MCF 10A (cell line): ENCODE measurements at regions not wholly inside any gene's neighbourhood (a gene's known extent, or its start where the extent isn't known, plus 50 kb on each side); places are given as distances from the start of the nearest gene placed in this dataset.
A peak's percentile ranks its signal among the peaks of the same experiment; 100 is the strongest.

Experiments used
- BruUV-seq: library from RNA; stranded (reverse); fragments of 400-500 nt; replicated peaks from 2 replicates; lab custom pipeline; 2021; lab: Mats Ljungman, UMichigan
- CTCF ChIA-PET: fragments of 300-600 bp; sonication (Branson Sonifier 250); formaldehyde crosslinking; extraction: SDS; loops from one replicate; lab custom pipeline; 2021; ENCODE audit warnings: antibody characterized with exemption, inconsistent platforms; lab: Yijun Ruan, JAX
- POLR2A ChIA-PET: fragments of 300-600, 350-650 bp; sonication (Branson Sonifier 250); formaldehyde crosslinking; extraction: SDS; loops from one replicate; lab custom pipeline; 2020; ENCODE audit warnings: antibody characterized with exemption, inconsistent platforms; lab: Yijun Ruan, JAX
- DNase-seq: peaks from one replicate; pipeline ENCODE4 v3.0.0-alpha.2; 2018; ENCODE audit not compliant: unreplicated experiment
- H3K27ac Mint-ChIP-seq: one replicate; pipeline ENCODE4 v1.8.0; 2022; ENCODE audit warnings: mild to moderate bottlenecking, low read depth, mixed read lengths; ENCODE audit not compliant: unreplicated experiment
- H3K27me3 Mint-ChIP-seq: one replicate; pipeline ENCODE4 v1.8.0; 2022; ENCODE audit warnings: mixed read lengths; ENCODE audit not compliant: insufficient read depth, unreplicated experiment
- H3K36me3 Mint-ChIP-seq: one replicate; pipeline ENCODE4 v1.8.0; 2022; ENCODE audit warnings: mild to moderate bottlenecking, moderate library complexity, mixed read lengths; ENCODE audit not compliant: insufficient read depth, unreplicated experiment
- H3K4me1 Mint-ChIP-seq: one replicate; pipeline ENCODE4 v1.8.0; 2022; ENCODE audit warnings: mixed read lengths; ENCODE audit not compliant: insufficient read depth, unreplicated experiment
- H3K4me3 Mint-ChIP-seq: one replicate; pipeline ENCODE4 v1.8.0; 2022; ENCODE audit warnings: mild to moderate bottlenecking, moderate library complexity, mixed read lengths; ENCODE audit not compliant: unreplicated experiment
- H3K9me3 Mint-ChIP-seq: one replicate; pipeline ENCODE4 v1.8.0; 2022; ENCODE audit warnings: mixed read lengths; ENCODE audit not compliant: unreplicated experiment
- CTCF ChIP-seq: fragments of 200-600 bp; IDR thresholded peaks from one replicate; pipeline ENCODE4 v1.8.0; 2022; ENCODE audit warnings: antibody characterized with exemption, mild to moderate bottlenecking; ENCODE audit not compliant: unreplicated experiment
- intact Hi-C: fragments of 100-400 bp; cut with micrococcal nuclease; formaldehyde crosslinking; loops from 2 replicates; pipeline ENCODE4 v1.14.1; 2022

DNA sequence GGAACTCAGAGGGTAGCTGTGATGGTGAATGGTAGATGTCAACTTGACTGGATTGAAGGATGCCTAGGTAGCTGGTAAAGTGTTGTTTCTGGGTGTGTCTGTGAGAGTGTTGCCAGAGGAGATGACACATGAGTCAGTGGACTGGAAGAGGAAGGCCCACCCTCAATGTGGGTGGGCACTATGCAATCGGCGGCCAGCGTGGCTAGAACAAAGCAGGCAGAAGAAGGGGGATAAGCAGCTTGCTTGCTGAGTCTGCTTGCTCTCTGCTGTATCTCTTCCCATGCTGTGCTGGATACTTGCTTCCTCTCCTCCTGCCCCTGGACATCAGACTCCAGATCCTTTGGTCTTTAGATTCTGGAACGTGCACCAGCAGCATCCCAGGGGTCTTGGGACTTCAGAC lies 128.1 kb downstream of the AIPL1 start:
- peaks cover 63% of the 10 kb centered on the region for H3K27me3 Mint-ChIP-seq
- no peaks in the 10 kb centered on the region for H3K36me3 Mint-ChIP-seq
- intact Hi-C loops, result no loop called here
- H3K4me1 Mint-ChIP-seq, result peaks cover 5% of the 10 kb centered on the region
- no peak for TF ChIP-seq CTCF
- no peak for DNase-seq
- H3K9me3 Mint-ChIP-seq, result no peaks in the 10 kb centered on the region
- CTCF ChIA-PET, result no interaction called here
- BruUV-seq, result no TSS peak
- no peak overlapping the region for H3K27ac Mint-ChIP-seq
- H3K4me3 Mint-ChIP-seq, result no peak overlapping the region
- POLR2A ChIA-PET, result no interaction called here

DNA sequence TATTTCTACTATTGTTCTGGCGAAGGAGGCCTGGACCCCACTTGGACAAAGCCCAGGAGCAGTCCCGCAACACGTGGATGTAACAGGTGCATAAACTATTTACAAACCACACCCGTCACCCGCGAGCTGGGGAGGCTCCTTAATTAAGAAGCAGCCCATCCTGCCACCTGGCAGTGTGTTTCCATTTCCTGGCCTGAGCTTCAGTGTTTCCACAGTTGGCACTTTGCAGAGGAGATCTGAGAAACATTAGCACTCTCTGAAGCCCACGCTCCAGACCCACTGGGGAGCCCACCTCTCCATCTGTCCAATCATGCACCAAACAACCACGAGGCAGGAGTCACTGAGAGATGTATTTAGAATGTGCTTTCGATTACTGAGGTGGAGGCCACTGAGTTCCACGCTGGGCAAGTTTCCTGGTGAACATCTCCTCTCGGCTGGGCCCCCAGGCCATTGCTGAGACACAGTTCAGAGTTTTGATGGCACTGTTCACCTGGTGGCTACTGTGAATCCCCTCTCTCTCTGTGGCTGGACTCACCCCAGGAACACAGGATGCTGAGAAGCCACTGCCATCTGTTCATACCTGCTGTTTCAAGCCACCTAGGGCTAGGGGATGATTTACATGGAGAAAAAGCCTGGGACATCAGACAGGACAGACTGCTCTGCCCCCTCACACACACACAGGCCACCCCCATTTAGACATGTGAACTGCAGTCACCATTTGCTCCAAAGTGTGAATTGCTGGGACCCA lies 129.1 kb downstream of the AIPL1 start:
- H3K4me3 Mint-ChIP-seq, result no peak overlapping the region
- no peak overlapping the region for H3K27ac Mint-ChIP-seq
- peaks cover 5% of the 10 kb centered on the region for H3K4me1 Mint-ChIP-seq
- H3K36me3 Mint-ChIP-seq, result no peaks in the 10 kb centered on the region
- BruUV-seq, result no TSS peak
- H3K9me3 Mint-ChIP-seq, result no peaks in the 10 kb centered on the region
- DNase-seq, result no peak
- POLR2A ChIA-PET, result interaction anchor here (0.6 kb wide), 1 partner anchor 1366 kb away, joined by 3 read pairs; the partner anchor contains the start of gene RNF167
- peaks cover 63% of the 10 kb centered on the region for H3K27me3 Mint-ChIP-seq
- intact Hi-C loops, result no loop called here
- TF ChIP-seq CTCF, result no peak
- CTCF ChIA-PET, result no interaction called here

- H3K9me3 Mint-ChIP-seq, result no peaks in the 10 kb centered on the region
- TF ChIP-seq CTCF, result no peak
- no TSS peak for BruUV-seq
- peaks cover 63% of the 10 kb centered on the region for H3K27me3 Mint-ChIP-seq
- H3K4me1 Mint-ChIP-seq, result peaks cover 5% of the 10 kb centered on the region
- no peak overlapping the region for H3K27ac Mint-ChIP-seq
- POLR2A ChIA-PET, result no interaction called here
- no peak overlapping the region for H3K4me3 Mint-ChIP-seq
- intact Hi-C loops, result no loop called here
- DNase-seq, result no peak
- H3K36me3 Mint-ChIP-seq, result no peaks in the 10 kb centered on the region
- CTCF ChIA-PET, result no interaction called here
These were observed 129.9 kb downstream of the AIPL1 start for GRCh38 chr17:6304894-6305612.

DNA sequence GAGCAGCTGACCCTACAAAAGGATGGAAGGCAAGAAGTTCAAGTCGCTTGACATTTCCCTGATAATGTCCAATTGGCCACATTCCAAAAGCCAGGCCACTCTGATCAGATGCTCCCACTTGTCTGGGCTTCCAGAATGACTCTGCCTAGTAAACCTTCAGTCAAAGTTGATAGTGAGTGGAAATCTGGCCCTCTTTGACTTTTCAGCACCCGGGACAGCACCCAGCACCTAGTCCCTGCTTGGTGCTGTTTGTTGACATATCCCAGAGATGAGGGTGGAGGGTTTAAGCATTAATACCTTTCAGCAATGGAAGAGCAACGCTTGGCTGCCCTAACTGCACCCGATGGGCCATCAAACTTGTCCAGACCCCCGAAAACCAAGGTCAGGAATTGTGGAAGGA lies 131.3 kb downstream of the AIPL1 start:
- H3K9me3 Mint-ChIP-seq, result no peaks in the 10 kb centered on the region
- H3K36me3 Mint-ChIP-seq, result no peaks in the 10 kb centered on the region
- peak; percentile 61 for DNase-seq
- no peak for TF ChIP-seq CTCF
- no TSS peak for BruUV-seq
- CTCF ChIA-PET, result no interaction called here
- POLR2A ChIA-PET, result no interaction called here
- H3K27ac Mint-ChIP-seq, result no peak overlapping the region
- intact Hi-C loops, result no loop called here
- peaks cover 63% of the 10 kb centered on the region for H3K27me3 Mint-ChIP-seq
- H3K4me1 Mint-ChIP-seq, result peaks cover 5% of the 10 kb centered on the region
- no peak overlapping the region for H3K4me3 Mint-ChIP-seq
